ENCODE measurements at regions not wholly inside any gene's neighbourhood (a gene's known extent, or its start where the extent isn't known, plus 50 kb on each side); places are given as distances from the start of the nearest gene placed in this dataset.
"Not testable (repeated sequence)": the region's sequence is repeated elsewhere in the genome, so short reads cannot be mapped to it uniquely, and the experiment has no call there.

- H2AFZ ChIP-seq (ENCODE audit: insufficient read depth, low read depth, low read length, poor library complexity, severe bottlenecking): no peak overlapping the region
- no peaks in the 10 kb centered on the region for H3K27me3 ChIP-seq (replicated peaks in 1 of 4; ENCODE audit: control extremely low read depth in 1 of 4, control insufficient read depth in 3 of 4, insufficient read depth in 4 of 4, low read length in 3 of 4)
- no peaks in the 10 kb centered on the region for H3K9me3 Mint-ChIP-seq (ENCODE audit: insufficient read depth)
- 77% methylated on average over 4 of the region's 9 CpGs for WGBS (ENCODE audit: insufficient coverage)
- H3K4me1 ChIP-seq (ENCODE audit: control insufficient read depth in 2 of 2, insufficient read depth in 2 of 2, low read length in 2 of 2): no peaks in the 10 kb centered on the region
- intact Hi-C loops (cut with micrococcal nuclease): no loop called here
- H3K27me3 Mint-ChIP-seq: no peaks in the 10 kb centered on the region
- H3K27ac Mint-ChIP-seq: no peak overlapping the region
- DNase-seq (no peak), ATAC-seq (ENCODE audit: low read depth) (no peak)
- H3K27ac ChIP-seq (ENCODE audit: low read length in 2 of 2): no peak overlapping the region
- H3K4me3 ChIP-seq (ENCODE audit: control extremely low read depth in 1 of 5, extremely low read depth in 1 of 5, insufficient read depth in 1 of 5, low read depth in 2 of 5, low read length in 4 of 5): no peak overlapping the region
- H4K20me1 ChIP-seq (ENCODE audit: control insufficient read depth, insufficient read depth, low read length, poor library complexity, severe bottlenecking): no peaks in the 10 kb centered on the region
- CTCF ChIA-PET: no interaction called here
- no peaks in the 10 kb centered on the region for H3K4me1 Mint-ChIP-seq
- TF ChIP-seq EZH2 (IDR thresholded peaks at IDR 0.05; ENCODE audit: borderline replicate concordance, insufficient read depth, low read depth, low read length, poor library complexity, severe bottlenecking) (no peak), CTCF (IDR thresholded peaks at IDR 0.05) (no peak)
- H3K9ac ChIP-seq (ENCODE audit: low read length): no peak overlapping the region
- H3K36me3 ChIP-seq (replicated peaks in 1 of 2; ENCODE audit: control extremely low read depth in 1 of 2, control insufficient read depth in 1 of 2, extremely low read depth in 1 of 2, insufficient read depth in 2 of 2, low read length in 1 of 2): no peaks in the 10 kb centered on the region
- H3K4me3 Mint-ChIP-seq: no peak overlapping the region
- POLR2A ChIA-PET: no interaction called here
- H3K4me2 ChIP-seq (replicated peaks; ENCODE audit: low read depth, low read length, poor library complexity, severe bottlenecking): no peak overlapping the region
- no peaks in the 10 kb centered on the region for H3K79me2 ChIP-seq (ENCODE audit: control insufficient read depth, insufficient read depth, low read length)
- H3K9me3 ChIP-seq (ENCODE audit: control extremely low read depth in 1 of 3, control insufficient read depth in 2 of 3, insufficient read depth in 1 of 3, low read length in 2 of 3): no peaks in the 10 kb centered on the region
Observed at GRCh38 chr20:12849225-12849910, 159.4 kb upstream of the SPTLC3 start.

- H3K9me3 ChIP-seq (ENCODE audit: control extremely low read depth in 1 of 3, control insufficient read depth in 2 of 3, insufficient read depth in 1 of 3, low read length in 2 of 3); H3K9ac ChIP-seq (ENCODE audit: low read length); ATAC-seq (ENCODE audit: low read depth); H2AFZ ChIP-seq (ENCODE audit: insufficient read depth, low read depth, low read length, poor library complexity, severe bottlenecking); H3K4me3 ChIP-seq (ENCODE audit: control extremely low read depth in 1 of 5, extremely low read depth in 1 of 5, insufficient read depth in 1 of 5, low read depth in 2 of 5, low read length in 4 of 5); H3K79me2 ChIP-seq (ENCODE audit: control insufficient read depth, insufficient read depth, low read length); H3K27ac Mint-ChIP-seq; H3K27me3 ChIP-seq (replicated peaks in 1 of 4; ENCODE audit: control extremely low read depth in 1 of 4, control insufficient read depth in 3 of 4, insufficient read depth in 4 of 4, low read length in 3 of 4); H3K36me3 ChIP-seq (replicated peaks in 1 of 2; ENCODE audit: control extremely low read depth in 1 of 2, control insufficient read depth in 1 of 2, extremely low read depth in 1 of 2, insufficient read depth in 2 of 2, low read length in 1 of 2); H3K4me3 Mint-ChIP-seq; H4K20me1 ChIP-seq (ENCODE audit: control insufficient read depth, insufficient read depth, low read length, poor library complexity, severe bottlenecking); H3K9me3 Mint-ChIP-seq (ENCODE audit: insufficient read depth); DNase-seq; H3K4me2 ChIP-seq (replicated peaks; ENCODE audit: low read depth, low read length, poor library complexity, severe bottlenecking); intact Hi-C loops (cut with micrococcal nuclease); H3K4me1 ChIP-seq (ENCODE audit: control insufficient read depth in 2 of 2, insufficient read depth in 2 of 2, low read length in 2 of 2); CTCF ChIA-PET; POLR2A ChIA-PET; H3K27ac ChIP-seq (ENCODE audit: low read length in 2 of 2); H3K4me1 Mint-ChIP-seq; H3K27me3 Mint-ChIP-seq: not testable (repeated sequence)
- WGBS (ENCODE audit: insufficient coverage): 94% methylated on average over 9 of the region's 9 CpGs
Observed at GRCh38 chr20:12857643-12858042, 151.1 kb upstream of the SPTLC3 start.

All from B cell (primary cell).